WI38 (cell line): ENCODE measurements at regions not wholly inside any gene's neighbourhood (a gene's known extent, or its start where the extent isn't known, plus 50 kb on each side); places are given as distances from the start of the nearest gene placed in this dataset.
"Not testable (repeated sequence)": the region's sequence is repeated elsewhere in the genome, so short reads cannot be mapped to it uniquely, and the experiment has no call there.

Source experiments
- H3K4me3 ChIP-seq: 2 replicates; pipeline ENCODE4 v1.5.1; 2011; ENCODE audit warnings: low read depth, mild to moderate bottlenecking, control low read depth, low read length
- TF ChIP-seq, protein P1 (sequence below): IDR thresholded peaks from 2 replicates; pipeline ENCODE4 v1.5.1; 2012; ENCODE audit warnings: low read depth, mild to moderate bottlenecking, control low read depth, low read length

DNA sequence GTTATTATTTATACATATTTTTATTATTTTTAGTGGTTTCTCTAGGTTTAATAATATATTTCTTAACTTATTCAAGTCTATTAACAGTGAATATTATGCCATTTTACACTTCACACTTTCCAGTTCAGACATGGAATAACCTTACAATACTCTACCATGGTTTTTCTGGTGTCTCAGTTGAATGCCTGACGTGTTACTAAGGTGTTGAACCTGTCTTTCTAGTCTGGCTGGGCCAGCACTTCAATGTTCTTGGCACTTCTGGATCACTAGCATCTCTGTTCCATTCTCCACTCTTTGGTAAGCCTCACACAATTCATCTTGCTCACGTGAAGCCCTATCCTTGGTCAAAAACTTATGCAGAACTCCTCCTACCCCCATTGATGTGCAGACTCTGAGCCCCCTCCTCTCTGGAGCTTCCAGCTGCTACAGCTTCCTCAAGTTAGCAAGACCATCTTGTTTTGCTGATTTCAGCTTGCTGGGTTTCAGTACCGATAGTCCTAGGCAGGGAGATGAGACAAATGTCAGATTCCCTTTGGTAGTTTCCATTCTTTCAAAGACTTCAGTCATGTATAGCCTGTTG, 243.1 kb downstream of the FBXO4 start:
- TF ChIP-seq, protein P1, sequence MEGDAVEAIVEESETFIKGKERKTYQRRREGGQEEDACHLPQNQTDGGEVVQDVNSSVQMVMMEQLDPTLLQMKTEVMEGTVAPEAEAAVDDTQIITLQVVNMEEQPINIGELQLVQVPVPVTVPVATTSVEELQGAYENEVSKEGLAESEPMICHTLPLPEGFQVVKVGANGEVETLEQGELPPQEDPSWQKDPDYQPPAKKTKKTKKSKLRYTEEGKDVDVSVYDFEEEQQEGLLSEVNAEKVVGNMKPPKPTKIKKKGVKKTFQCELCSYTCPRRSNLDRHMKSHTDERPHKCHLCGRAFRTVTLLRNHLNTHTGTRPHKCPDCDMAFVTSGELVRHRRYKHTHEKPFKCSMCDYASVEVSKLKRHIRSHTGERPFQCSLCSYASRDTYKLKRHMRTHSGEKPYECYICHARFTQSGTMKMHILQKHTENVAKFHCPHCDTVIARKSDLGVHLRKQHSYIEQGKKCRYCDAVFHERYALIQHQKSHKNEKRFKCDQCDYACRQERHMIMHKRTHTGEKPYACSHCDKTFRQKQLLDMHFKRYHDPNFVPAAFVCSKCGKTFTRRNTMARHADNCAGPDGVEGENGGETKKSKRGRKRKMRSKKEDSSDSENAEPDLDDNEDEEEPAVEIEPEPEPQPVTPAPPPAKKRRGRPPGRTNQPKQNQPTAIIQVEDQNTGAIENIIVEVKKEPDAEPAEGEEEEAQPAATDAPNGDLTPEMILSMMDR: no peak
- H3K4me3 ChIP-seq: no peak overlapping the region

- not testable (repeated sequence) for H3K4me3 ChIP-seq
Observed at GRCh38 chr5:42176118-42176517, 247.1 kb upstream of the GHR start.

- not testable (repeated sequence) for H3K4me3 ChIP-seq
Observed at GRCh38 chr5:42179843-42180242, 243.4 kb upstream of the GHR start.

GRCh38 chr5:42216904-42217303, 206.3 kb upstream of the GHR start:
- no peak overlapping the region for H3K4me3 ChIP-seq
- TF ChIP-seq, protein P1: no peak

DNA sequence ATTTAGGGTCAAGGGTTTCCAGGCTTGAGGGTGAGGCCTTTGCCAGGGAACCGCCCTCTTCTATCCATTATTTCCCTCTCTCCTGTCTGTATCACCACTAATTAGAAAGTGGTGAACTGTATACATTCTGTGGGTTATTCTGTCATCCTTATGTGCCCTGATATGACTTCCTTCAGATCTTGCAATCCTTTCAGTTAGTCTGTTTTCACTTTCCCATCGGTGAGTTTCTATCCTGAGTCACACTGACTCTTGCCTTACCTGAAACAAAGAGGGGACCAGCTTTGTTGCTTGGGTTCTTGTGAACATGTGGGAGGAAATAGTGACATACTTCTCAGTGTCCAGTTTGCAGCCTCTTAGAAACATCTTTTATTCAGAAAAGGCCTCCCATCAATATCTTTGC, 205.4 kb upstream of the GHR start:
- TF ChIP-seq, protein P1: no peak
- no peak overlapping the region for H3K4me3 ChIP-seq

- TF ChIP-seq, protein P1: no peak
- no peak overlapping the region for H3K4me3 ChIP-seq
Observed at GRCh38 chr5:42225009-42225408, 198.2 kb upstream of the GHR start.

GRCh38 chr5:42228279-42228678, 195.0 kb upstream of the GHR start:
- TF ChIP-seq, protein P1: no peak
- H3K4me3 ChIP-seq: no peak overlapping the region

DNA sequence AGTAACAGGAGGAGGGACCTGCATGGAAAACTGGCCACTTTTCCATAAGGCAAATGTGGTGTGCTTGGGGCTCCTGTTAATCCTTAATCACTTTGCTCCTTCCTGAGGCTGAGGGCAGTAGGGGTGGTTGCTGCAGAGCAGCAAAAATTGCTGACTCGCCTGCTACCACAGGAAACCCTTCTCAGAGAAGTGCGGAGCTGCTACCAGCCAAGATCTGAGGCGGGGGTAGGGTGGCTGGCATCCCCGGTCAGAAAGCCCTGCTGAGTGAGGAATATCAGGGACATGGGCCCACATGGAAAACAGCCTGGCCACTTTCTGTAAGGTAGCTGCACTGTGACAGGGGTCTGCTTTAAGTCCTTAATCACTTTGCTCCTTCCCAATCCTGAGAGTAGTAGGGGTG, 192.4 kb upstream of the GHR start:
- H3K4me3 ChIP-seq: no peak overlapping the region
- TF ChIP-seq, protein P1: no peak
